ENCODE measurements at regions not wholly inside any gene's neighbourhood (a gene's known extent, or its start where the extent isn't known, plus 50 kb on each side); places are given as distances from the start of the nearest gene placed in this dataset.

DNA sequence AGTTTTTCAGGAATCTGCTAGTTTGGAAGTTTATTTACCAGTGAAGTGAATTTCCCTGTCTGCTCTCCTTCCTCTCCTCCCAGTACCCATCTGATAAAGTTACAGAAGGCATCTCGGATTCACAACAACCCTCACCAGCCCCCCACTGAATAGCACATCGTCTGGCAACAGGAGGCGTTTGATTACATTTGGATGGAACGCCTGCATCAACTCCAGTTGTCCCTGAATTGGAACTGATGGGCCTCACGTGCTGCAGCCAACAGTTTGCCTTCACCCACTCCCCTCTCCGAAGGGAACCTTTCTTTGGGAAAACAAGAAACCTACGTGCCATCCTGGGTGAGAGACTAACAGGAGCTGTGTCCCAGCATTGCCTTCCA lies 59.5 kb upstream of the BCL6 start:
- TF ChIP-seq YY1 (IDR thresholded peaks at IDR 0.05; ENCODE audit: insufficient read depth, insufficient read length) (no peak), ZNF274 (IDR thresholded peaks at IDR 0.05; ENCODE audit: low read depth, low read length) (no peak), SUZ12 (IDR thresholded peaks at IDR 0.05; ENCODE audit: extremely low read depth, insufficient read depth, insufficient read length) (no peak)
